H9 (cell line): ENCODE measurements at regions not wholly inside any gene's neighbourhood (a gene's known extent, or its start where the extent isn't known, plus 50 kb on each side); places are given as distances from the start of the nearest gene placed in this dataset.
"Not testable (repeated sequence)": the region's sequence is repeated elsewhere in the genome, so short reads cannot be mapped to it uniquely, and the experiment has no call there.

Source experiments
- DNase-seq: peaks from one replicate; pipeline ENCODE4 v3.0.0-alpha.2; 2017
- H2AFZ ChIP-seq: one replicate; pipeline ENCODE4 v1.6.1; 2013; ENCODE audit warnings: mild to moderate bottlenecking, low read length, control low read depth, moderate library complexity
- H2AK5ac ChIP-seq: 2 replicates; pipeline ENCODE4 v1.6.1; 2013; ENCODE audit warnings: low read length, control low read depth, mixed read lengths; ENCODE audit not compliant: insufficient read length
- H2BK120ac ChIP-seq: one replicate; pipeline ENCODE4 v1.6.1; 2013; ENCODE audit warnings: low read depth, mild to moderate bottlenecking, low read length, control low read depth, inconsistent platforms; ENCODE audit not compliant: poor library complexity, severe bottlenecking
- H2BK12ac ChIP-seq: 2 replicates; pipeline ENCODE4 v1.6.1; 2013; ENCODE audit warnings: low read length, control low read depth, mixed read lengths, low read depth; ENCODE audit not compliant: insufficient read length
- H2BK15ac ChIP-seq: 2 replicates; pipeline ENCODE4 v1.6.1; 2013; ENCODE audit warnings: low read depth, low read length, control low read depth
- H2BK20ac ChIP-seq: one replicate; pipeline ENCODE4 v1.6.1; 2013; ENCODE audit warnings: low read depth, mild to moderate bottlenecking, low read length, control low read depth, inconsistent platforms; ENCODE audit not compliant: poor library complexity, severe bottlenecking
- H2BK5ac ChIP-seq: 2 replicates; pipeline ENCODE4 v1.6.1; 2013; ENCODE audit warnings: low read length, control low read depth, mixed read lengths; ENCODE audit not compliant: insufficient read length
- H3K14ac ChIP-seq: 2 replicates; pipeline ENCODE4 v1.6.1; 2013; ENCODE audit warnings: low read length, control low read depth; ENCODE audit not compliant: insufficient read depth
- H3K18ac ChIP-seq: 2 replicates; pipeline ENCODE4 v1.6.1; 2013; ENCODE audit warnings: low read depth, mild to moderate bottlenecking, mixed read lengths, low read length, control low read depth; ENCODE audit not compliant: insufficient read length
- H3K23ac ChIP-seq: 2 replicates; pipeline ENCODE4 v1.6.1; 2013; ENCODE audit warnings: low read length, control low read depth, mixed read lengths, low read depth; ENCODE audit not compliant: insufficient read length
- H3K23me2 ChIP-seq: 2 replicates; pipeline ENCODE4 v1.6.1; 2013; ENCODE audit warnings: low read depth, mild to moderate bottlenecking, mixed read lengths, low read length, control low read depth; ENCODE audit not compliant: insufficient read length, poor library complexity, severe bottlenecking
- H3K27ac ChIP-seq: 2 replicates; pipeline ENCODE4 v1.5.1; 2013; ENCODE audit warnings: low read length, control low read depth, mixed read lengths, low read depth; ENCODE audit not compliant: insufficient read length
- H3K27me3 ChIP-seq: 2 replicates; pipeline ENCODE4 v1.6.1; 2013; ENCODE audit warnings: low read length, control low read depth, inconsistent platforms; ENCODE audit not compliant: insufficient read depth
- H3K4ac ChIP-seq: 2 replicates; pipeline ENCODE4 v1.6.1; 2013; ENCODE audit warnings: low read depth, mild to moderate bottlenecking, control low read depth, inconsistent platforms, low read length, moderate library complexity
- H3K4me1 ChIP-seq: 2 replicates; pipeline ENCODE4 v1.6.1; 2013; ENCODE audit warnings: low read length, control low read depth, inconsistent platforms; ENCODE audit not compliant: insufficient read depth
- H3K4me2 ChIP-seq: 2 replicates; pipeline ENCODE4 v1.6.1; 2013; ENCODE audit warnings: low read length, control low read depth, mixed read lengths; ENCODE audit not compliant: insufficient read length, insufficient read depth
- H3K56ac ChIP-seq: 2 replicates; pipeline ENCODE4 v1.6.1; 2013; ENCODE audit warnings: low read depth, mild to moderate bottlenecking, mixed read lengths, low read length, control low read depth; ENCODE audit not compliant: insufficient read length
- H3K79me1 ChIP-seq: 2 replicates; pipeline ENCODE4 v1.6.1; 2013; ENCODE audit warnings: low read depth, mild to moderate bottlenecking, moderate library complexity, low read length, control low read depth, inconsistent platforms; ENCODE audit not compliant: insufficient read depth, poor library complexity, severe bottlenecking
- H3K79me2 ChIP-seq: 2 replicates; pipeline ENCODE4 v1.6.1; 2013; ENCODE audit warnings: low read length, control low read depth, inconsistent platforms; ENCODE audit not compliant: insufficient read depth
- H3K9ac ChIP-seq: 2 replicates; pipeline ENCODE4 v1.6.1; 2013; ENCODE audit warnings: low read length, control low read depth, mixed read lengths; ENCODE audit not compliant: insufficient read length; ENCODE audit errors: extremely low read depth
- H3K9me3 ChIP-seq: one replicate; pipeline ENCODE4 v1.6.1; 2013; ENCODE audit warnings: low read depth, low read length, inconsistent platforms; ENCODE audit not compliant: control insufficient read depth
- H3T11ph ChIP-seq: one replicate; pipeline ENCODE4 v1.6.1; 2013; ENCODE audit warnings: mild to moderate bottlenecking, low read length, control low read depth, inconsistent platforms
- H4K20me1 ChIP-seq: one replicate; pipeline ENCODE4 v1.6.1; 2013; ENCODE audit not compliant: control insufficient read depth, insufficient read length, insufficient read depth
- H4K5ac ChIP-seq: 2 replicates; pipeline ENCODE4 v1.6.1; 2013; ENCODE audit warnings: low read depth, mild to moderate bottlenecking, mixed read lengths, low read length, control low read depth; ENCODE audit not compliant: insufficient read length
- H4K8ac ChIP-seq: replicated peaks from 2 replicates; pipeline ENCODE4 v1.6.1; 2013; ENCODE audit warnings: low read length, control low read depth, mixed read lengths, low read depth; ENCODE audit not compliant: insufficient read length
- H4K91ac ChIP-seq: 2 replicates; pipeline ENCODE4 v1.6.1; 2013; ENCODE audit warnings: low read depth, mild to moderate bottlenecking, moderate library complexity, mixed read lengths, low read length, control low read depth; ENCODE audit not compliant: insufficient read length
- H3K27ac Mint-ChIP-seq, 3 experiments: 2 replicates in 2 of 3; 3 replicates in 1 of 3; pipeline ENCODE4 v1.8.0; 2020 to 2021; ENCODE audit warnings: mixed read lengths in 3 of 3, mild to moderate bottlenecking in 1 of 3, moderate library complexity in 1 of 3
- H3K27me3 Mint-ChIP-seq: 2 replicates; pipeline ENCODE4 v1.8.0; 2021; ENCODE audit warnings: low read depth, mild to moderate bottlenecking, moderate library complexity, mixed read lengths
- H3K36me3 Mint-ChIP-seq, 3 experiments: 2 replicates in 2 of 3; 3 replicates in 1 of 3; pipeline ENCODE4 v1.8.0; 2020 to 2021; ENCODE audit warnings: low read depth in 3 of 3, mixed read lengths in 3 of 3; ENCODE audit not compliant: insufficient read depth in 1 of 3
- H3K4me1 Mint-ChIP-seq, 2 experiments: 2 replicates each; pipeline ENCODE4 v1.8.0; 2020; ENCODE audit warnings: mixed read lengths in 2 of 2
- H3K4me3 Mint-ChIP-seq, 2 experiments: 2 replicates in 1 of 2; 3 replicates in 1 of 2; pipeline ENCODE4 v1.8.0; 2020 to 2021; ENCODE audit warnings: mild to moderate bottlenecking in 2 of 2, mixed read lengths in 2 of 2, moderate library complexity in 1 of 2
- H3K9me3 Mint-ChIP-seq, 2 experiments: 2 replicates in 1 of 2; 3 replicates in 1 of 2; pipeline ENCODE4 v1.8.0; 2020; ENCODE audit warnings: mild to moderate bottlenecking in 2 of 2, mixed read lengths in 2 of 2, moderate library complexity in 1 of 2
- CTCF ChIP-seq: fragments of 200-600 bp; sonication (generic); conservative IDR thresholded peaks from 3 replicates; pipeline ENCODE4 v1.8.0; 2021; ENCODE audit warnings: antibody characterized with exemption, mild to moderate bottlenecking
- WGBS: extraction: QIAGEN DNeasy Blood & Tissue Kit; methylation state at CpG from one replicate; pipeline ENCODE4 v1.1.7; 2013; ENCODE audit warnings: missing lambda C conversion rate, low lambda C conversion rate, mixed read lengths; ENCODE audit not compliant: insufficient read length; ENCODE audit errors: extremely low coverage; 5-methylcytosine and 5-hydroxymethylcytosine counted together

GRCh38 chr19:21655540-21656126, 111.7 kb downstream of the ZNF100 start:
- Mint-ChIP-seq H3K27me3 (no peaks in the 10 kb centered on the region), H3K36me3 (peaks cover 3 to 21% (median 14%) of the 10 kb centered on the region in 3 experiments), H3K4me3 (no peak overlapping the region), H3K27ac (no peak overlapping the region), H3K4me1 (no peaks in the 10 kb centered on the region), H3K9me3 (peaks cover 58 to 59% of the 10 kb centered on the region in 2 experiments)
- Histone ChIP-seq H2AK5ac (no peak overlapping the region), H3K27ac (no peak overlapping the region), H3K4me2 (no peak overlapping the region), H3K23me2 (no peaks in the 10 kb centered on the region), H3K18ac (no peak overlapping the region), H4K91ac (no peak overlapping the region), H3K79me2 (no peaks in the 10 kb centered on the region), H2BK5ac (no peak overlapping the region), H3K4me1 (no peaks in the 10 kb centered on the region), H2BK120ac (no peak overlapping the region), H3K9me3 (peaks cover 25% of the 10 kb centered on the region), H4K20me1 (no peaks in the 10 kb centered on the region), H2AFZ (no peak overlapping the region), H3T11ph (no peak overlapping the region), H4K8ac (no peak overlapping the region), H4K5ac (no peak overlapping the region), H3K23ac (no peak overlapping the region), H3K9ac (no peak overlapping the region), H2BK20ac (no peak overlapping the region), H3K79me1 (no peaks in the 10 kb centered on the region), H2BK15ac (no peak overlapping the region), H3K14ac (no peak overlapping the region), H3K56ac (no peak overlapping the region), H3K4ac (no peak overlapping the region), H3K27me3 (no peaks in the 10 kb centered on the region), H2BK12ac (no peak overlapping the region)
- no CpG with 5 or more reads among the region's 3 CpGs for WGBS
- DNase-seq: no peak
- TF ChIP-seq CTCF: no peak

GRCh38 chr19:21651478-21651877, 115.9 kb downstream of the ZNF100 start:
- not testable (repeated sequence) for H3K79me2 ChIP-seq, DNase-seq, H2BK120ac ChIP-seq, H3K9ac ChIP-seq, H2BK12ac ChIP-seq, H3K27me3 Mint-ChIP-seq, H3K23me2 ChIP-seq, H4K5ac ChIP-seq, H3K4me1 ChIP-seq, H3K14ac ChIP-seq, H2BK20ac ChIP-seq, H4K20me1 ChIP-seq, H2BK15ac ChIP-seq, H2BK5ac ChIP-seq, H2AFZ ChIP-seq, H3K4me2 ChIP-seq, H3K4me1 Mint-ChIP-seq, H3K4me3 Mint-ChIP-seq, H3K4ac ChIP-seq, H3K18ac ChIP-seq, H3K56ac ChIP-seq, H4K91ac ChIP-seq, H4K8ac ChIP-seq, H3K27me3 ChIP-seq, H3K79me1 ChIP-seq, H2AK5ac ChIP-seq, H3T11ph ChIP-seq, H3K27ac ChIP-seq, H3K27ac Mint-ChIP-seq, H3K23ac ChIP-seq
- peaks cover 65 to 69% of the 10 kb centered on the region in 2 experiments for H3K9me3 Mint-ChIP-seq
- peaks cover 17% of the 10 kb centered on the region for H3K9me3 ChIP-seq
- H3K36me3 Mint-ChIP-seq: peaks cover 13 to 42% (median 22%) of the 10 kb centered on the region in 3 experiments
- WGBS: no CpG with 5 or more reads among the region's 3 CpGs
